ENCODE measurements at regions not wholly inside any gene's neighbourhood (a gene's known extent, or its start where the extent isn't known, plus 50 kb on each side); places are given as distances from the start of the nearest gene placed in this dataset.

DNA sequence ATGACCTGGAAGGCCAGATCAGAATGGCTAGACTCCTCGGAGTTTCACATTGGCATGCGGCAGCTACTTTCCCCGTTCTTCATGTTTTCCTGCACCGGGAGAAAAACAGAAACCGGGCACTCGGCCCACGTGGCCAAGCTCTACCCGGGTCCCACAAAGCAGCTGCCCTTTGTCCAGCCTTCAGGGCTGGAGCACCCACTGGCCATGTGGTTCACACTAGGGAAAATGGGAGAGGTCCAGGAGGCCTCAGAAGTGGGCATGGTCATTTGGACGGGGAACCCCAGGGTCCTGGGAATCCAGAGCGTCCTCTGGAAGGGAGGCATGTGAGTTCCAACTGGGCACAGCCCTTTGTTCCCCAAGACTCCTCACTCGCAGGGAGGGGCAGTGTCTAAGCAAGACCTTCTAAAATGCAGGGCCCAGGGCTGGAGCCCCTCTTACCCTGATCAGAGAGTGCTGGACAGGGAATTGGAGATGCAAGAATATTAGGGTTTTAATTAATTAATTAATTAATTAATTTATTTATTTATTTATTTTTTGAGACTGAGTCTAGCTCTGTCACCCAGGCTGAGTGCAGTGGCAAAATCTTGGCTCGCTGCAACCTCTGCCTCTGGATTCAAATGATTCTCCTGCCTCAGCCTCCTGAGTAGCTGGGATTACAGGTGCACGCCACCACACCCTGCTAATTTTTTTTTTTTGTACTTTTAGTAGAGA is 97.2 kb upstream of the CPEB4 start:
- TF ChIP-seq, protein P1, sequence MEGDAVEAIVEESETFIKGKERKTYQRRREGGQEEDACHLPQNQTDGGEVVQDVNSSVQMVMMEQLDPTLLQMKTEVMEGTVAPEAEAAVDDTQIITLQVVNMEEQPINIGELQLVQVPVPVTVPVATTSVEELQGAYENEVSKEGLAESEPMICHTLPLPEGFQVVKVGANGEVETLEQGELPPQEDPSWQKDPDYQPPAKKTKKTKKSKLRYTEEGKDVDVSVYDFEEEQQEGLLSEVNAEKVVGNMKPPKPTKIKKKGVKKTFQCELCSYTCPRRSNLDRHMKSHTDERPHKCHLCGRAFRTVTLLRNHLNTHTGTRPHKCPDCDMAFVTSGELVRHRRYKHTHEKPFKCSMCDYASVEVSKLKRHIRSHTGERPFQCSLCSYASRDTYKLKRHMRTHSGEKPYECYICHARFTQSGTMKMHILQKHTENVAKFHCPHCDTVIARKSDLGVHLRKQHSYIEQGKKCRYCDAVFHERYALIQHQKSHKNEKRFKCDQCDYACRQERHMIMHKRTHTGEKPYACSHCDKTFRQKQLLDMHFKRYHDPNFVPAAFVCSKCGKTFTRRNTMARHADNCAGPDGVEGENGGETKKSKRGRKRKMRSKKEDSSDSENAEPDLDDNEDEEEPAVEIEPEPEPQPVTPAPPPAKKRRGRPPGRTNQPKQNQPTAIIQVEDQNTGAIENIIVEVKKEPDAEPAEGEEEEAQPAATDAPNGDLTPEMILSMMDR (IDR thresholded peaks at IDR 0.05), result no peak
- TF ChIP-seq POLR2A (IDR thresholded peaks at IDR 0.05) (no peak), EP300 (IDR thresholded peaks at IDR 0.05; ENCODE audit: low read depth) (no peak), POLR2AphosphoS5 (IDR thresholded peaks at IDR 0.05) (no peak)

Measured in transverse colon (tissue), 4 donors.